HEK293 (cell line): ENCODE measurements at regions not wholly inside any gene's neighbourhood (a gene's known extent, or its start where the extent isn't known, plus 50 kb on each side); places are given as distances from the start of the nearest gene placed in this dataset.

Source experiments
- ZNF37A ChIP-seq: fragments of 450-650 bp; IDR thresholded peaks from 2 replicates; pipeline ENCODE4 v1.5.1; 2018; ENCODE audit warnings: missing biosample characterization, missing genetic modification characterization
- TF ChIP-seq, protein P1 (sequence below): fragments of 450-650 bp; formaldehyde crosslinking; IDR thresholded peaks from 2 replicates; pipeline ENCODE4 v1.5.1; 2016; ENCODE audit warnings: missing biosample characterization, missing genetic modification characterization
- TF ChIP-seq, protein P2 (sequence below): fragments of 450-650 bp; formaldehyde crosslinking; optimal IDR thresholded peaks from 2 replicates; pipeline ENCODE3; 2016; ENCODE audit warnings: missing biosample characterization, mild to moderate bottlenecking, missing genetic modification characterization
- TF ChIP-seq, protein P3 (sequence below): sonication (generic); formaldehyde crosslinking; IDR thresholded peaks from 2 replicates; pipeline ENCODE4 v1.8.1; 2022; ENCODE audit warnings: mild to moderate bottlenecking, moderate library complexity, missing genetic modification reagents
- TF ChIP-seq, protein P4 (sequence below): fragments of 450-650 bp; formaldehyde crosslinking; IDR thresholded peaks from 2 replicates; pipeline ENCODE4 v1.5.1; 2016; ENCODE audit warnings: missing biosample characterization, missing genetic modification characterization

DNA sequence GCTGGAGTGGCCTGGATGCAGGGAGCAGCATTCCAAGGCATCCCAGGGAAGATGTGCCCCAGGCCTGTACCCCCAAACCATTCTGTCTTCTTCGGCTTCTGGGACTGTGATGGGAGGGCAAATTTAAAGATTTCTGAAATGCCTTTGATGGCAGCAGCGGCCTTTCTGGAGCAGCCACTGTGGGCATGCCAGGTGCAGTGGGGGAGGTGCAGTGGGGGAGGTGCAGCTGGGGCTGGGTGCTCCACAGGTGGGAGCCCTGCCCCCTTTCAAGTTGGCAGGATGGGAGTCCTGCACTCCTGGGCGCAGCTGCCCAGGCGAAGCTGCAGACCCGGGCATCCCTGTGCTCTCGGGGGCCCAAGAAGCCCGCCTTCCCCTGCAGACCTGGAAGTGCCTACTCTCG, 293.5 kb upstream of the MOCS1 start:
- TF ChIP-seq, protein P1, sequence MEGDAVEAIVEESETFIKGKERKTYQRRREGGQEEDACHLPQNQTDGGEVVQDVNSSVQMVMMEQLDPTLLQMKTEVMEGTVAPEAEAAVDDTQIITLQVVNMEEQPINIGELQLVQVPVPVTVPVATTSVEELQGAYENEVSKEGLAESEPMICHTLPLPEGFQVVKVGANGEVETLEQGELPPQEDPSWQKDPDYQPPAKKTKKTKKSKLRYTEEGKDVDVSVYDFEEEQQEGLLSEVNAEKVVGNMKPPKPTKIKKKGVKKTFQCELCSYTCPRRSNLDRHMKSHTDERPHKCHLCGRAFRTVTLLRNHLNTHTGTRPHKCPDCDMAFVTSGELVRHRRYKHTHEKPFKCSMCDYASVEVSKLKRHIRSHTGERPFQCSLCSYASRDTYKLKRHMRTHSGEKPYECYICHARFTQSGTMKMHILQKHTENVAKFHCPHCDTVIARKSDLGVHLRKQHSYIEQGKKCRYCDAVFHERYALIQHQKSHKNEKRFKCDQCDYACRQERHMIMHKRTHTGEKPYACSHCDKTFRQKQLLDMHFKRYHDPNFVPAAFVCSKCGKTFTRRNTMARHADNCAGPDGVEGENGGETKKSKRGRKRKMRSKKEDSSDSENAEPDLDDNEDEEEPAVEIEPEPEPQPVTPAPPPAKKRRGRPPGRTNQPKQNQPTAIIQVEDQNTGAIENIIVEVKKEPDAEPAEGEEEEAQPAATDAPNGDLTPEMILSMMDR (tag by site-specific recombination) = no peak
- TF ChIP-seq, protein P2, sequence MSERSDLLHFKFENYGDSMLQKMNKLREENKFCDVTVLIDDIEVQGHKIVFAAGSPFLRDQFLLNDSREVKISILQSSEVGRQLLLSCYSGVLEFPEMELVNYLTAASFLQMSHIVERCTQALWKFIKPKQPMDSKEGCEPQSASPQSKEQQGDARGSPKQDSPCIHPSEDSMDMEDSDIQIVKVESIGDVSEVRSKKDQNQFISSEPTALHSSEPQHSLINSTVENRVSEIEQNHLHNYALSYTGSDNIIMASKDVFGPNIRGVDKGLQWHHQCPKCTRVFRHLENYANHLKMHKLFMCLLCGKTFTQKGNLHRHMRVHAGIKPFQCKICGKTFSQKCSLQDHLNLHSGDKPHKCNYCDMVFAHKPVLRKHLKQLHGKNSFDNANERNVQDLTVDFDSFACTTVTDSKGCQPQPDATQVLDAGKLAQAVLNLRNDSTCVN (tag by site-specific recombination) = no peak
- TF ChIP-seq, protein P3, sequence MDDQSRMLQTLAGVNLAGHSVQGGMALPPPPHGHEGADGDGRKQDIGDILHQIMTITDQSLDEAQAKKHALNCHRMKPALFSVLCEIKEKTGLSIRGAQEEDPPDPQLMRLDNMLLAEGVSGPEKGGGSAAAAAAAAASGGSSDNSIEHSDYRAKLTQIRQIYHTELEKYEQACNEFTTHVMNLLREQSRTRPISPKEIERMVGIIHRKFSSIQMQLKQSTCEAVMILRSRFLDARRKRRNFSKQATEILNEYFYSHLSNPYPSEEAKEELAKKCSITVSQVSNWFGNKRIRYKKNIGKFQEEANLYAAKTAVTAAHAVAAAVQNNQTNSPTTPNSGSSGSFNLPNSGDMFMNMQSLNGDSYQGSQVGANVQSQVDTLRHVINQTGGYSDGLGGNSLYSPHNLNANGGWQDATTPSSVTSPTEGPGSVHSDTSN (CRISPR knock-in tag) = no peak
- no peak for TF ChIP-seq ZNF37A (tag by site-specific recombination)
- TF ChIP-seq, protein P4, sequence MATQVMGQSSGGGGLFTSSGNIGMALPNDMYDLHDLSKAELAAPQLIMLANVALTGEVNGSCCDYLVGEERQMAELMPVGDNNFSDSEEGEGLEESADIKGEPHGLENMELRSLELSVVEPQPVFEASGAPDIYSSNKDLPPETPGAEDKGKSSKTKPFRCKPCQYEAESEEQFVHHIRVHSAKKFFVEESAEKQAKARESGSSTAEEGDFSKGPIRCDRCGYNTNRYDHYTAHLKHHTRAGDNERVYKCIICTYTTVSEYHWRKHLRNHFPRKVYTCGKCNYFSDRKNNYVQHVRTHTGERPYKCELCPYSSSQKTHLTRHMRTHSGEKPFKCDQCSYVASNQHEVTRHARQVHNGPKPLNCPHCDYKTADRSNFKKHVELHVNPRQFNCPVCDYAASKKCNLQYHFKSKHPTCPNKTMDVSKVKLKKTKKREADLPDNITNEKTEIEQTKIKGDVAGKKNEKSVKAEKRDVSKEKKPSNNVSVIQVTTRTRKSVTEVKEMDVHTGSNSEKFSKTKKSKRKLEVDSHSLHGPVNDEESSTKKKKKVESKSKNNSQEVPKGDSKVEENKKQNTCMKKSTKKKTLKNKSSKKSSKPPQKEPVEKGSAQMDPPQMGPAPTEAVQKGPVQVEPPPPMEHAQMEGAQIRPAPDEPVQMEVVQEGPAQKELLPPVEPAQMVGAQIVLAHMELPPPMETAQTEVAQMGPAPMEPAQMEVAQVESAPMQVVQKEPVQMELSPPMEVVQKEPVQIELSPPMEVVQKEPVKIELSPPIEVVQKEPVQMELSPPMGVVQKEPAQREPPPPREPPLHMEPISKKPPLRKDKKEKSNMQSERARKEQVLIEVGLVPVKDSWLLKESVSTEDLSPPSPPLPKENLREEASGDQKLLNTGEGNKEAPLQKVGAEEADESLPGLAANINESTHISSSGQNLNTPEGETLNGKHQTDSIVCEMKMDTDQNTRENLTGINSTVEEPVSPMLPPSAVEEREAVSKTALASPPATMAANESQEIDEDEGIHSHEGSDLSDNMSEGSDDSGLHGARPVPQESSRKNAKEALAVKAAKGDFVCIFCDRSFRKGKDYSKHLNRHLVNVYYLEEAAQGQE (tag by site-specific recombination) = no peak
